GM12878 (cell line): ENCODE measurements at regions not wholly inside any gene's neighbourhood (a gene's known extent, or its start where the extent isn't known, plus 50 kb on each side); places are given as distances from the start of the nearest gene placed in this dataset.

Experiments used
- ATAC-seq: fragments of 200-7000 bp; cut with Tn5 transposase; 3 replicates; pipeline ENCODE4 v1.9.1; 2020; ENCODE audit warnings: mild to moderate bottlenecking, moderate library complexity
- BruUV-seq: library from RNA; stranded (reverse); fragments of 400-500 nt; replicated peaks from 2 replicates; lab custom pipeline; 2021; lab: Mats Ljungman, UMichigan
- CTCF ChIA-PET: fragments of 300-600 bp; sonication (Branson Sonifier 250); formaldehyde crosslinking; extraction: SDS; loops from one replicate; lab custom pipeline; 2021; ENCODE audit warnings: inconsistent platforms; lab: Yijun Ruan, JAX
- POLR2A ChIA-PET: fragments of 350-600 bp; formaldehyde crosslinking; extraction: SDS; loops from one replicate; lab custom pipeline; 2021; ENCODE audit warnings: inconsistent platforms; lab: Charles Lee
- RAD21 ChIA-PET: fragments of 300-600 bp; sonication (Branson Sonifier 250); formaldehyde crosslinking; loops from one replicate; lab custom pipeline; 2023; ENCODE audit warnings: antibody characterized with exemption; ENCODE audit not compliant: unreplicated experiment; lab: Charles Lee
- SMC1A ChIA-PET: fragments of 300-600 bp; sonication (Branson Sonifier 250); formaldehyde crosslinking; loops from one replicate; lab custom pipeline; 2023; ENCODE audit not compliant: unreplicated experiment, uncharacterized antibody; lab: Charles Lee
- DNase-seq: peaks from one replicate; pipeline ENCODE4 v3.0.0-alpha.2; 2011; ENCODE audit warnings: low read depth, low spot score
- FAIRE-seq: peaks from 3 replicates; lab custom pipeline; 2011; peaks lifted over from hg19 to GRCh38; lab: Jason Lieb, UNC
- H2AFZ ChIP-seq: 2 replicates; pipeline ENCODE4 v1.6.0; 2011; ENCODE audit warnings: low read depth, low read length, control low read depth; ENCODE audit not compliant: control insufficient read depth
- H3K27ac ChIP-seq: 2 replicates; pipeline ENCODE4 v1.5.1; 2011; ENCODE audit warnings: control low read depth; ENCODE audit not compliant: control insufficient read depth, insufficient read depth
- H3K27me3 ChIP-seq, 2 experiments: replicated peaks in 1 of 2; 2 replicates each; pipeline versions ENCODE4 v1.6.0 to v1.6.1; 2011; ENCODE audit warnings: low read length in 1 of 2; ENCODE audit not compliant: control insufficient read depth in 2 of 2, insufficient read depth in 2 of 2
- H3K36me3 ChIP-seq, 2 experiments: 2 replicates each; pipeline ENCODE4 v1.5.1; 2011; ENCODE audit warnings: low read length in 1 of 2; ENCODE audit not compliant: control insufficient read depth in 2 of 2, insufficient read depth in 2 of 2
- H3K4me1 ChIP-seq: 2 replicates; pipeline ENCODE4 v1.6.1; 2011; ENCODE audit warnings: mild to moderate bottlenecking, low read length, moderate library complexity, mixed read lengths; ENCODE audit not compliant: control insufficient read depth, insufficient read depth
- H3K4me2 ChIP-seq: 2 replicates; pipeline ENCODE4 v1.6.0; 2011; ENCODE audit warnings: control low read depth; ENCODE audit not compliant: control insufficient read depth, insufficient read depth
- H3K4me3 ChIP-seq: fragments of 200-600 bp; sonication (generic); 2 replicates; pipeline ENCODE4 v1.5.1; 2016
- H3K79me2 ChIP-seq: 2 replicates; pipeline ENCODE4 v1.6.0; 2011; ENCODE audit warnings: low read length; ENCODE audit not compliant: control insufficient read depth, insufficient read depth
- H3K9ac ChIP-seq: 2 replicates; pipeline ENCODE4 v1.8.0; 2011; ENCODE audit warnings: low read length, control low read depth, mixed read lengths; ENCODE audit not compliant: control insufficient read depth, insufficient read depth
- H3K9me3 ChIP-seq: replicated peaks from 3 replicates; pipeline ENCODE4 v1.5.1; 2011; ENCODE audit warnings: mild to moderate bottlenecking, low read length; ENCODE audit not compliant: control insufficient read depth, insufficient read depth
- H4K20me1 ChIP-seq: 2 replicates; pipeline ENCODE4 v1.6.0; 2011; ENCODE audit not compliant: control insufficient read depth, insufficient read depth
- EED ChIP-seq: sonication (generic); IDR thresholded peaks from 2 replicates; pipeline ENCODE4 v1.6.1; 2016; ENCODE audit warnings: antibody characterized with exemption, low read depth
- ELK1 ChIP-seq: IDR thresholded peaks from 2 replicates; pipeline ENCODE4 v1.6.1; 2012; ENCODE audit warnings: low read depth, low read length, improper control_type of control experiment
- EP300 ChIP-seq, 2 experiments: fragments of 150-350 bp in 1 of 2; IDR thresholded peaks; 2 replicates each; pipeline ENCODE4 v1.6.1; 2011 to 2012; ENCODE audit warnings: low read depth in 2 of 2, low read length in 2 of 2, borderline replicate concordance in 1 of 2, improper control_type of control experiment in 1 of 2, inconsistent platforms in 1 of 2; ENCODE audit not compliant: control insufficient read depth in 1 of 2
- FOXM1 ChIP-seq: IDR thresholded peaks from 2 replicates; pipeline ENCODE4 v1.6.1; 2012; ENCODE audit warnings: low read depth, mild to moderate bottlenecking, inconsistent platforms, low read length, moderate library complexity
- HDAC6 ChIP-seq: fragments of 200-600 bp; sonication (generic); IDR thresholded peaks from one replicate; pipeline ENCODE4 v1.8.0; 2017; ENCODE audit warnings: antibody characterized with exemption; ENCODE audit not compliant: unreplicated experiment
- JUNB ChIP-seq: IDR thresholded peaks from 2 replicates; pipeline ENCODE4 v1.6.1; 2016; ENCODE audit warnings: antibody characterized with exemption, mild to moderate bottlenecking
- JUND ChIP-seq: IDR thresholded peaks from 2 replicates; pipeline ENCODE4 v1.6.1; 2012; ENCODE audit warnings: low read depth, mild to moderate bottlenecking, low read length, improper control_type of control experiment, moderate library complexity
- RAD21 ChIP-seq: IDR thresholded peaks from 2 replicates; pipeline ENCODE4 v1.6.1; 2011; ENCODE audit warnings: mild to moderate bottlenecking, low read depth, low read length, moderate library complexity; ENCODE audit not compliant: insufficient read depth
- SUPT20H ChIP-seq: IDR thresholded peaks from 2 replicates; pipeline ENCODE4 v1.6.1; 2011; ENCODE audit warnings: low read depth, mild to moderate bottlenecking, low read length, moderate library complexity, borderline replicate concordance; ENCODE audit not compliant: control insufficient read depth
- ZSCAN29 ChIP-seq: fragments of 450-650 bp; IDR thresholded peaks from 2 replicates; pipeline ENCODE4 v1.6.1; 2017; ENCODE audit warnings: mild to moderate bottlenecking, moderate library complexity
- ZZZ3 ChIP-seq: IDR thresholded peaks from 2 replicates; pipeline ENCODE4 v1.6.1; 2011; ENCODE audit warnings: low read depth; ENCODE audit not compliant: control insufficient read depth, insufficient read length
- WGBS: methylation state at CpG from one replicate; pipeline ENCODE4 v1.1.6; 2016; ENCODE audit warnings: low lambda C conversion rate; ENCODE audit not compliant: insufficient replicate concordance, insufficient coverage; ENCODE audit errors: missing lambda C conversion rate; 5-methylcytosine and 5-hydroxymethylcytosine counted together
- in situ Hi-C: fragments of 300-500 bp; cut with MboI; formaldehyde crosslinking; loops from 9 replicates; pipeline ENCODE4 v1.14.3; 2018; ENCODE audit warnings: mixed read lengths
- intact Hi-C: fragments of 100-400 bp; cut with micrococcal nuclease; formaldehyde crosslinking; loops from one replicate; pipeline ENCODE4 v1.14.2; 2022; ENCODE audit not compliant: unreplicated experiment
- TF ChIP-seq, protein P1 (sequence below): fragments of 450-650 bp; IDR thresholded peaks from 2 replicates; pipeline ENCODE4 v1.6.1; 2017; ENCODE audit warnings: antibody characterized with exemption, mild to moderate bottlenecking, moderate library complexity
- TF ChIP-seq, protein P2 (sequence below): fragments of 450-650 bp; IDR thresholded peaks from 2 replicates; pipeline ENCODE4 v1.6.1; 2018; ENCODE audit warnings: borderline replicate concordance, mild to moderate bottlenecking; ENCODE audit not compliant: partially characterized antibody
- TF ChIP-seq, protein P3 (sequence below): fragments of 450-650 bp; IDR thresholded peaks from 2 replicates; pipeline ENCODE4 v1.6.1; 2016; ENCODE audit warnings: mild to moderate bottlenecking

DNA sequence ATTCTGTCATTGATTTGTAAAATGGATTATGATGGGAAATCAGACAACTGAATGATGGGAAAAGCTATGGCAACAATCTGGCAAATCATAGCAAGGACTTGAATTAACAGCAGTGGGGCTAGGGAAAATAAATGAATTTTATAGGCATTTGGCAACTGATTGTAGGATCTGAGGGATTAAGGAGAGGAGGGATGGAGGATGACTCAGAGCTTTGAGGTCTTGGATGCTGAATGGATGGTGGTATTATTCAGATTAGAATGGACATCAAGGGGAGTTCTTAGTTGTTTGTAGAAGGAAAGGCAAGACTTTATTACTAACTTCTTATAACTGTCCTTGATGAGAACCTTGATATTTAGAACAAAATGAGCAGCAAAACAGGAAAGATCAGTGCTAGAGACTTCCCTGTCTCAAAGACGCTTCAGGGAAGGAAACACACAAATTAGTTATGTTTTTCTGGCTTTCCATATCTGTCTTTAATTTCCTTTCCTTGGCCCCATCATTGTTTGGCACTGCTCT lies 51.4 kb upstream of the HHIP start:
- Histone ChIP-seq H2AFZ (no peak overlapping the region), H3K9ac (no peak overlapping the region), H3K9me3 (no peaks in the 10 kb centered on the region), H3K36me3 (no peaks in the 10 kb centered on the region), H3K79me2 (no peaks in the 10 kb centered on the region), H3K4me1 (no peaks in the 10 kb centered on the region), H3K4me3 (no peak overlapping the region), H4K20me1 (no peaks in the 10 kb centered on the region), H3K27ac (no peak overlapping the region), H3K27me3 (no peaks in the 10 kb centered on the region; a peak in 1 of 4 replicates), H3K4me2 (no peak overlapping the region)
- no peak for ATAC-seq
- intact Hi-C loops (no loop called here), in situ Hi-C loops (no loop called here)
- ChIA-PET SMC1A (interaction anchor here (0.6 to 1.5 kb wide), 4 partner anchors 9 to 189 kb away, joined by 3 read pairs; no protein-coding TSS in a partner anchor), CTCF (no interaction called here), RAD21 (no interaction called here), POLR2A (no interaction called here)
- no TSS peak for BruUV-seq
- no peak for DNase-seq
- FAIRE-seq = no peak
- 21% methylated on average over 1 of the region's 1 CpG for WGBS
- TF ChIP-seq, protein P1, sequence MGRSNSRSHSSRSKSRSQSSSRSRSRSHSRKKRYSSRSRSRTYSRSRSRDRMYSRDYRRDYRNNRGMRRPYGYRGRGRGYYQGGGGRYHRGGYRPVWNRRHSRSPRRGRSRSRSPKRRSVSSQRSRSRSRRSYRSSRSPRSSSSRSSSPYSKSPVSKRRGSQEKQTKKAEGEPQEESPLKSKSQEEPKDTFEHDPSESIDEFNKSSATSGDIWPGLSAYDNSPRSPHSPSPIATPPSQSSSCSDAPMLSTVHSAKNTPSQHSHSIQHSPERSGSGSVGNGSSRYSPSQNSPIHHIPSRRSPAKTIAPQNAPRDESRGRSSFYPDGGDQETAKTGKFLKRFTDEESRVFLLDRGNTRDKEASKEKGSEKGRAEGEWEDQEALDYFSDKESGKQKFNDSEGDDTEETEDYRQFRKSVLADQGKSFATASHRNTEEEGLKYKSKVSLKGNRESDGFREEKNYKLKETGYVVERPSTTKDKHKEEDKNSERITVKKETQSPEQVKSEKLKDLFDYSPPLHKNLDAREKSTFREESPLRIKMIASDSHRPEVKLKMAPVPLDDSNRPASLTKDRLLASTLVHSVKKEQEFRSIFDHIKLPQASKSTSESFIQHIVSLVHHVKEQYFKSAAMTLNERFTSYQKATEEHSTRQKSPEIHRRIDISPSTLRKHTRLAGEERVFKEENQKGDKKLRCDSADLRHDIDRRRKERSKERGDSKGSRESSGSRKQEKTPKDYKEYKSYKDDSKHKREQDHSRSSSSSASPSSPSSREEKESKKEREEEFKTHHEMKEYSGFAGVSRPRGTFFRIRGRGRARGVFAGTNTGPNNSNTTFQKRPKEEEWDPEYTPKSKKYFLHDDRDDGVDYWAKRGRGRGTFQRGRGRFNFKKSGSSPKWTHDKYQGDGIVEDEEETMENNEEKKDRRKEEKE = no peak
- TF ChIP-seq FOXM1 (no peak), SUPT20H (no peak), ZZZ3 (no peak), EED (no peak), HDAC6 (no peak), ZSCAN29 (no peak), JUNB (no peak), RAD21 (no peak), JUND (no peak), ELK1 (no peak), EP300 (IDR thresholded peaks at IDR 0.05; ENCODE audit: borderline replicate concordance in 1 of 2, control insufficient read depth in 1 of 2, low read depth in 2 of 2, low read length in 2 of 2) (no peak)
- TF ChIP-seq, protein P2, sequence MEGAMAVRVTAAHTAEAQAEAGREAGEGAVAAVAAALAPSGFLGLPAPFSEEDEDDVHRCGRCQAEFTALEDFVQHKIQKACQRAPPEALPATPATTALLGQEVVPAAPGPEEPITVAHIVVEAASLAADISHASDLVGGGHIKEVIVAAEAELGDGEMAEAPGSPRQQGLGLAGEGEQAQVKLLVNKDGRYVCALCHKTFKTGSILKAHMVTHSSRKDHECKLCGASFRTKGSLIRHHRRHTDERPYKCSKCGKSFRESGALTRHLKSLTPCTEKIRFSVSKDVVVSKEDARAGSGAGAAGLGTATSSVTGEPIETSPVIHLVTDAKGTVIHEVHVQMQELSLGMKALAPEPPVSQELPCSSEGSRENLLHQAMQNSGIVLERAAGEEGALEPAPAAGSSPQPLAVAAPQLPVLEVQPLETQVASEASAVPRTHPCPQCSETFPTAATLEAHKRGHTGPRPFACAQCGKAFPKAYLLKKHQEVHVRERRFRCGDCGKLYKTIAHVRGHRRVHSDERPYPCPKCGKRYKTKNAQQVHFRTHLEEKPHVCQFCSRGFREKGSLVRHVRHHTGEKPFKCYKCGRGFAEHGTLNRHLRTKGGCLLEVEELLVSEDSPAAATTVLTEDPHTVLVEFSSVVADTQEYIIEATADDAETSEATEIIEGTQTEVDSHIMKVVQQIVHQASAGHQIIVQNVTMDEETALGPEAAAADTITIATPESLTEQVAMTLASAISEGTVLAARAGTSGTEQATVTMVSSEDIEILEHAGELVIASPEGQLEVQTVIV = no peak
- TF ChIP-seq, protein P3, sequence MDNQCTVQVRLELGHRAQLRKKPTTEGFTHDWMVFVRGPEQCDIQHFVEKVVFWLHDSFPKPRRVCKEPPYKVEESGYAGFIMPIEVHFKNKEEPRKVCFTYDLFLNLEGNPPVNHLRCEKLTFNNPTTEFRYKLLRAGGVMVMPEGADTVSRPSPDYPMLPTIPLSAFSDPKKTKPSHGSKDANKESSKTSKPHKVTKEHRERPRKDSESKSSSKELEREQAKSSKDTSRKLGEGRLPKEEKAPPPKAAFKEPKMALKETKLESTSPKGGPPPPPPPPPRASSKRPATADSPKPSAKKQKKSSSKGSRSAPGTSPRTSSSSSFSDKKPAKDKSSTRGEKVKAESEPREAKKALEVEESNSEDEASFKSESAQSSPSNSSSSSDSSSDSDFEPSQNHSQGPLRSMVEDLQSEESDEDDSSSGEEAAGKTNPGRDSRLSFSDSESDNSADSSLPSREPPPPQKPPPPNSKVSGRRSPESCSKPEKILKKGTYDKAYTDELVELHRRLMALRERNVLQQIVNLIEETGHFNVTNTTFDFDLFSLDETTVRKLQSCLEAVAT = no peak
